Fibroblast of mammary gland (primary cell): ENCODE measurements at regions not wholly inside any gene's neighbourhood (a gene's known extent, or its start where the extent isn't known, plus 50 kb on each side); places are given as distances from the start of the nearest gene placed in this dataset.
"Not testable (repeated sequence)": the region's sequence is repeated elsewhere in the genome, so short reads cannot be mapped to it uniquely, and the experiment has no call there.

Experiments
- DNase-seq: peaks from one replicate; pipeline ENCODE4 v3.0.0-alpha.2; 2010; ENCODE audit warnings: low read depth
- H3K4me3 ChIP-seq: 2 replicates; pipeline ENCODE4 v1.5.1; 2011; ENCODE audit warnings: low read depth, mild to moderate bottlenecking, low read length, moderate library complexity; ENCODE audit not compliant: control insufficient read depth
- TF ChIP-seq, protein P1 (sequence below): conservative IDR thresholded peaks from 2 replicates; pipeline ENCODE4 v1.5.1; 2011; ENCODE audit warnings: low read depth, low read length, inconsistent platforms; ENCODE audit not compliant: control insufficient read depth, insufficient read depth

DNA sequence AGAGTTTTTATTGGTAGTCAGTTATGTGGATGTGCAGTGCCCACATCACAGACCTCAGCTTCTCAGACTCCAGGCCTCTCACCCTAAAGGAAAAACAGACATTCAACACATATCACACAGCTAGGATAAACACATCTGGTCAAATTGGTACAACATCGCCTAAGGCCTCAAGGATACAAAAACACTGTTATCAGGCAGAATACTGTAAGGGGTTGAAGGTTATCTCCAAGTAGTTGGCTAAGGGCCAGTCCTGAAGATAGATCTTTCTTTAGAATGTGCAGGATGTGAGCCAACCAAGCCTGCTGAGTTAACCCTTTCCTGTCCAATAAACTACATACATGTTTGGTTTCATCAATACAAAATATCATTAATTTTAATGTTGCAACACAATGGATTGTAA is 308.4 kb upstream of the GJE1 start:
- TF ChIP-seq, protein P1, sequence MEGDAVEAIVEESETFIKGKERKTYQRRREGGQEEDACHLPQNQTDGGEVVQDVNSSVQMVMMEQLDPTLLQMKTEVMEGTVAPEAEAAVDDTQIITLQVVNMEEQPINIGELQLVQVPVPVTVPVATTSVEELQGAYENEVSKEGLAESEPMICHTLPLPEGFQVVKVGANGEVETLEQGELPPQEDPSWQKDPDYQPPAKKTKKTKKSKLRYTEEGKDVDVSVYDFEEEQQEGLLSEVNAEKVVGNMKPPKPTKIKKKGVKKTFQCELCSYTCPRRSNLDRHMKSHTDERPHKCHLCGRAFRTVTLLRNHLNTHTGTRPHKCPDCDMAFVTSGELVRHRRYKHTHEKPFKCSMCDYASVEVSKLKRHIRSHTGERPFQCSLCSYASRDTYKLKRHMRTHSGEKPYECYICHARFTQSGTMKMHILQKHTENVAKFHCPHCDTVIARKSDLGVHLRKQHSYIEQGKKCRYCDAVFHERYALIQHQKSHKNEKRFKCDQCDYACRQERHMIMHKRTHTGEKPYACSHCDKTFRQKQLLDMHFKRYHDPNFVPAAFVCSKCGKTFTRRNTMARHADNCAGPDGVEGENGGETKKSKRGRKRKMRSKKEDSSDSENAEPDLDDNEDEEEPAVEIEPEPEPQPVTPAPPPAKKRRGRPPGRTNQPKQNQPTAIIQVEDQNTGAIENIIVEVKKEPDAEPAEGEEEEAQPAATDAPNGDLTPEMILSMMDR: no peak
- H3K4me3 ChIP-seq: no peak overlapping the region
- DNase-seq: no peak

DNA sequence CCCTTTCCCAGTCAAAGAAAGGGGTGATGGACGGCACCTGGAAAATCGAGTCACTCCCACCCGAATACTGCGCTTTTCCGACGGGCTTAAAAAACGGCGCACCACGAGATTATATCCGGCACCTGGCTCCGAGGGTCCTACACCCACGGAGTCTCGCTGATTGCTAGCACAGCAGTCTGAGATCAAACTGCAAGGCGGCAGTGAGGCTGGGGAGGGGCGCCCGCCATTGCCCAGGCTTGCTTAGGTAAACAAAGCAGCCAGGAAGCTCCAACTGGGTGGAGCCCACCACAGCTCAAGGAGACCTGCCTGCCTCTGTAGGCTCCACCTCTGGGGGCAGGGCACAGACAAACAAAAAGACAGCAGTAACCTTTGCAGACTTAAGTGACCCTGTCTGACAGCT is 317.7 kb upstream of the GJE1 start:
- DNase-seq, H3K4me3 ChIP-seq: not testable (repeated sequence)

DNA sequence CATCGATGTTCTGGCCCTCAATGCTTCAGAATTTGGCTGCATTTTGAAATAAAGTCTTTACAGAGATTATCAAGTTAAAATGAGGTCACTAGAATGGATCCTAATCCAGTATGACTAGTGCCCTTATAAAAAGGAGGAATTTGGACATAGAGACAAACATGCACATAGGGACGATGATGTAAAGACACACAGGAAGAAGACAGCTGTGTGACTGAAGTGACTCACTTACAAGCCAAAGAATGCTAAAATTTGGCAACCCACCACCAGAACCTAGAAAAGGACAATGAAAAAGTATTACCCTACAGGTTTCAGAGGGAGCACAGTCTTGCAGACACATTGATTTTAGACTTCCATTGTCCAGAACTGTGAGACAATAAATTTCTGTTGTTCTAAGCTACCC is 322.8 kb upstream of the GJE1 start:
- TF ChIP-seq, protein P1: no peak

DNA sequence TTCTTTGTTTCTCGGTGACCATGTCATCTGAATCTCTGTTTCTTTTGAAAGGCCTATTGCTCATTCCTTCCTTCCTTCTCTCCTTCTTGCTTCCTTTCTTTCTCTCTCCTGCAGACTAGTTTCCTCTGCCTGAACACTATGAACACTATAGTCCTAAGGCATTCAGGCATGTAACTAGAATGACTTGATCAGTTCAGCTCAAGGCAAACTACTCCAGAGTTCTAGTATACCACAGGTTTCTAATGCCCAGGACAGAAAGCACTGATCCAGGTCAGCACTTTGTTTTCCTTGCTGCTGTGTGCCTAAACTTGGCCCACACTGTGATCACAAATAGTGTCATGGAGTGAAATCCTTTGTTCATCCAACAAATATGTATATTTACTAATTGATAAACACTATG is 324.1 kb upstream of the GJE1 start:
- no peak overlapping the region for H3K4me3 ChIP-seq
- no peak for DNase-seq
- TF ChIP-seq, protein P1: no peak

More for the DNA sequence above, 322.8 kb upstream of the GJE1 start:
- no peak overlapping the region for H3K4me3 ChIP-seq
- DNase-seq: peak; percentile 6

DNA sequence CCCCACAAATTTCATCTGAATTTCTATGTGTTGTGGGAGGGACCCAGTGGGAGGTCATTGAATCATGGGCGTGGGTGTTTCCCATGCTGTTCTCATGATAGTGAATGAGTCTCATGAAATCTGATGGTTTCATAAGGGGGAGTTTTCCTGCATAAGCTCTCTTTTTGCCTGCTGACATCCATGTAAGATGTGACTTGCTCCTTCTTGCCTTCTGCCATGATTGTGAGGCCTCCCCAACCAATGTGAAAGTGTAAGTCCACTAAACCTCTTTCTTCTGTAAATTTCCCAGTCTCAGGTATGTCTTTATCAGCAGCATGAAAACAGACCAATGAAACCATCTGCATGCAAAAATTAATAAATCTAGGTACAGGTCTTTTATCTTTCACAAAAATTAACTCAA is 331.8 kb upstream of the GJE1 start:
- not testable (repeated sequence) for DNase-seq

DNA sequence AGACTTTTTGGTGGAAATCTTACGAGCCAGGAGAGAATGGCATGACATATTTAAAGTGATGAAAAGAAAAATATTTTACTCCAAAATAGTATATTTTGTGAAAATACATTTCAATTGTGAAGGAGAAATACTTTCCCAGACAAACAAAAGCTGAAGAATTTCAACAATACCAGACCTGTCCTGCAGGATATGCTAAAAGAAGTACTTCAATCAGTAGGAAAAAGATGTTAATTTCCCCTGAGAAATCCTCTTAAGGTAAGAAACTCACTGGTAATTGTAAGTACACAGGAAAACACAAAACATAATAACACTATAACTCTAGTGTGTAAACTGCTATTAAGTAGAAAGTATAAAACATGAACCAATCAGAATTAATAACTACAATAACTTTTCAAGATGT is 341.8 kb upstream of the GJE1 start:
- no peak overlapping the region for H3K4me3 ChIP-seq
- DNase-seq: no peak
- TF ChIP-seq, protein P1: no peak

More for the DNA sequence above, 331.8 kb upstream of the GJE1 start:
- not testable (repeated sequence) for H3K4me3 ChIP-seq

DNA sequence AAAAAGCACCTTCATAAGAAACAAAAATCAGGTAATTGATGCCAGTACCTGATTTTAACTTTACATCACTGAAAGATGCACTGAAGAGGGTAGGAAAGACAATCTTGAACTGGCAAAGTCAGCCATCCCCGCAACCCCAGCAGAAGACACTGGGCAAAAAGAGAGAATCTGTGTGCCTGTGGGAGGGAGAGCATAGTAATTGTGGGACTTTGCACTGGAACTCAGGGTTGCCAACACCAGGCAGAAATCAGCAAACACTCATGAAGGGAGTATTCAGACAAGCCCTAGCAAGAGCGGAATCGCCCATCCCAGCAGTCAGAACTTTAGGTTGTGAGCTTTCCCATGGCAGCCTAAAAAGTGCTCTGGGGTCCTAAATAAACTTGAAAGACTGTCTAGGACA is 344.6 kb upstream of the GJE1 start:
- no peak for DNase-seq
- H3K4me3 ChIP-seq: no peak overlapping the region
- TF ChIP-seq, protein P1: no peak

DNA sequence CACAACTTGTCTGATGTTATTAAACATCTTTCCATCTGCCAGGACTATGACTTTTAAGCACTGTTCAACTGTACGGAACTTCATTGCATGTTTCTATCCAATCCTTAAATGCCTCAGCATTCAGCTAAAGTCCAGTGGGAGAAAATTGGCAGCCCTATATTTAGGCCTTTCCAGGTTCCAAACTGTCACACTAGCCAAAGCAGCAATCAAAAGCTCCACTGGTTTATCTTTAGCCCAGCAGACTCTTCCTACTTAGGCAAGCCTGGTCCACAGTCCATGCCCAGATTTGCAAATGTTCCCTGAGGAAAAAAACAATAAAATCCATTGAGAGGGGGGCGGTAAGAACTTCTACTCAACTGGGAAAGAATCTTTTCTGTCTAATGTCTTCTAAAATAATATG is 349.1 kb upstream of the GJE1 start:
- no peak for DNase-seq
- TF ChIP-seq, protein P1: no peak
- no peak overlapping the region for H3K4me3 ChIP-seq
